ENCODE measurements at regions not wholly inside any gene's neighbourhood (a gene's known extent, or its start where the extent isn't known, plus 50 kb on each side); places are given as distances from the start of the nearest gene placed in this dataset.

DNA sequence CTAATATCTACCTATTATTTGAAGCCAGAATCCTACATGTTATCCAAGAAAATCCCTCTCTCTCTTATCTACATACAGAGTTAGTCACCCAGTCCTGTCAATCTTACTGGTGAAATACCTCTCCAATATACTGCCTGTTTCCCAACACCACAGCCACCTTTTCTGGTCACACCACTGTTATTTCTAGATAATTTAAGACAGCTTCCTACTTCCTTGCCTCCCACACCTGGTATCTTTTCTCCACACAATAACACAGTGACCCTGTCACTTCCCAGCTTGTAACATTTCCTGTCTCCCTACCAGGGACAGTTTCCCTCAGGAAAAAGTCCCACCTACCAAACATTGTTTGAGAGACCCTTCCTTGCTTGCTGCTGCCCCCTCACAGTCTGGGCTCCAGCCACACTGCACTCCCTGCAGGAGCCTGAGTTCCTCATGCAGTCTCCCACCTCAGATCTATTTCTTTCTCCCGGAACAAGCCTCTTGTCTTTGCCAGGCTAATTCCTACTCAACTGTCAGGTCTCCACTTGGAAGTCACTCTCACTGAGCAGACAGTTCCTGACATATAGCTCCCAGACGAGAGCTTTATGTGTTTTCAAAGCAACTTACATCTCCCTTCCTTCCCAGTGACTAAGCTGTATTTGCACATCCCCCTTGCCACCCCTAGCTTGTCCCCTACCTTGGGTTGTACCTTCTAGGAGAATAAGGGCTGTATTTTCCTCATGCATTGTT is 73.6 kb upstream of the QRFPR start:
- TF ChIP-seq IRF1 (CRISPR knock-in tag; IDR thresholded peaks at IDR 0.05; ENCODE audit: borderline replicate concordance) (no peak), ZNF212 (CRISPR knock-in tag; IDR thresholded peaks at IDR 0.05) (no peak), E2F5 (CRISPR knock-in tag; IDR thresholded peaks at IDR 0.05) (no peak), EZH2 (IDR thresholded peaks at IDR 0.05; ENCODE audit: borderline replicate concordance, low read depth, low read length) (no peak), RNF2 (IDR thresholded peaks at IDR 0.05) (no peak), SMAD4 (CRISPR knock-in tag; conservative IDR thresholded peaks at IDR 0.05) (no peak), MAFF (IDR thresholded peaks at IDR 0.05; ENCODE audit: low read length) (no peak), ZFP30 (CRISPR knock-in tag; IDR thresholded peaks at IDR 0.05; ENCODE audit: borderline replicate concordance) (no peak), CHD1 (IDR thresholded peaks at IDR 0.05; ENCODE audit: low read length) (no peak), NBN (IDR thresholded peaks at IDR 0.05; ENCODE audit: low read depth) (no peak)
- TF ChIP-seq, protein P1, sequence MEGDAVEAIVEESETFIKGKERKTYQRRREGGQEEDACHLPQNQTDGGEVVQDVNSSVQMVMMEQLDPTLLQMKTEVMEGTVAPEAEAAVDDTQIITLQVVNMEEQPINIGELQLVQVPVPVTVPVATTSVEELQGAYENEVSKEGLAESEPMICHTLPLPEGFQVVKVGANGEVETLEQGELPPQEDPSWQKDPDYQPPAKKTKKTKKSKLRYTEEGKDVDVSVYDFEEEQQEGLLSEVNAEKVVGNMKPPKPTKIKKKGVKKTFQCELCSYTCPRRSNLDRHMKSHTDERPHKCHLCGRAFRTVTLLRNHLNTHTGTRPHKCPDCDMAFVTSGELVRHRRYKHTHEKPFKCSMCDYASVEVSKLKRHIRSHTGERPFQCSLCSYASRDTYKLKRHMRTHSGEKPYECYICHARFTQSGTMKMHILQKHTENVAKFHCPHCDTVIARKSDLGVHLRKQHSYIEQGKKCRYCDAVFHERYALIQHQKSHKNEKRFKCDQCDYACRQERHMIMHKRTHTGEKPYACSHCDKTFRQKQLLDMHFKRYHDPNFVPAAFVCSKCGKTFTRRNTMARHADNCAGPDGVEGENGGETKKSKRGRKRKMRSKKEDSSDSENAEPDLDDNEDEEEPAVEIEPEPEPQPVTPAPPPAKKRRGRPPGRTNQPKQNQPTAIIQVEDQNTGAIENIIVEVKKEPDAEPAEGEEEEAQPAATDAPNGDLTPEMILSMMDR (IDR thresholded peaks at IDR 0.05 in 2 of 3, conservative IDR thresholded peaks at IDR 0.05 in 1 of 3; ENCODE audit: insufficient read depth in 2 of 3, low read depth in 1 of 3, low read length in 3 of 3): no peak

Data from K562 (cell line).